HL-60 (cell line): ENCODE measurements at regions not wholly inside any gene's neighbourhood (a gene's known extent, or its start where the extent isn't known, plus 50 kb on each side); places are given as distances from the start of the nearest gene placed in this dataset.

Source experiments
- GABPA ChIP-seq: IDR thresholded peaks from 2 replicates; pipeline ENCODE4 v1.6.1; 2012; ENCODE audit warnings: low read depth
- POLR2AphosphoS5 ChIP-seq: IDR thresholded peaks from 2 replicates; pipeline ENCODE4 v1.6.1; 2012; ENCODE audit warnings: low read depth
- REST ChIP-seq: IDR thresholded peaks from 2 replicates; pipeline ENCODE4 v1.6.1; 2012; ENCODE audit warnings: low read depth; ENCODE audit not compliant: insufficient replicate concordance
- TF ChIP-seq, protein P1 (sequence below): IDR thresholded peaks from one replicate; pipeline ENCODE4 v1.5.1; 2011; ENCODE audit warnings: low read length, control low read depth, inconsistent platforms; ENCODE audit not compliant: insufficient read depth

GRCh38 chr5:74034733-74035132, 408.7 kb downstream of the ARHGEF28 start:
- TF ChIP-seq REST (no peak), POLR2AphosphoS5 (no peak), GABPA (no peak)
- TF ChIP-seq, protein P1, sequence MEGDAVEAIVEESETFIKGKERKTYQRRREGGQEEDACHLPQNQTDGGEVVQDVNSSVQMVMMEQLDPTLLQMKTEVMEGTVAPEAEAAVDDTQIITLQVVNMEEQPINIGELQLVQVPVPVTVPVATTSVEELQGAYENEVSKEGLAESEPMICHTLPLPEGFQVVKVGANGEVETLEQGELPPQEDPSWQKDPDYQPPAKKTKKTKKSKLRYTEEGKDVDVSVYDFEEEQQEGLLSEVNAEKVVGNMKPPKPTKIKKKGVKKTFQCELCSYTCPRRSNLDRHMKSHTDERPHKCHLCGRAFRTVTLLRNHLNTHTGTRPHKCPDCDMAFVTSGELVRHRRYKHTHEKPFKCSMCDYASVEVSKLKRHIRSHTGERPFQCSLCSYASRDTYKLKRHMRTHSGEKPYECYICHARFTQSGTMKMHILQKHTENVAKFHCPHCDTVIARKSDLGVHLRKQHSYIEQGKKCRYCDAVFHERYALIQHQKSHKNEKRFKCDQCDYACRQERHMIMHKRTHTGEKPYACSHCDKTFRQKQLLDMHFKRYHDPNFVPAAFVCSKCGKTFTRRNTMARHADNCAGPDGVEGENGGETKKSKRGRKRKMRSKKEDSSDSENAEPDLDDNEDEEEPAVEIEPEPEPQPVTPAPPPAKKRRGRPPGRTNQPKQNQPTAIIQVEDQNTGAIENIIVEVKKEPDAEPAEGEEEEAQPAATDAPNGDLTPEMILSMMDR: no peak
